GM20000 (cell line): ENCODE measurements at regions not wholly inside any gene's neighbourhood (a gene's known extent, or its start where the extent isn't known, plus 50 kb on each side); places are given as distances from the start of the nearest gene placed in this dataset.

Experiments
- DNase-seq: peaks from one replicate; pipeline ENCODE4 v3.0.0; 2012; ENCODE audit warnings: low spot score
- CTCF ChIP-seq: IDR thresholded peaks from 2 replicates; pipeline ENCODE4 v1.5.1; 2012; ENCODE audit warnings: mild to moderate bottlenecking, control low read depth; ENCODE audit errors: extremely low read depth, missing control alignments

- no peak for DNase-seq
- no peak for TF ChIP-seq CTCF
Observed at GRCh38 chr10:43806831-43807640, 158.4 kb upstream of the ZNF32 start.

DNA sequence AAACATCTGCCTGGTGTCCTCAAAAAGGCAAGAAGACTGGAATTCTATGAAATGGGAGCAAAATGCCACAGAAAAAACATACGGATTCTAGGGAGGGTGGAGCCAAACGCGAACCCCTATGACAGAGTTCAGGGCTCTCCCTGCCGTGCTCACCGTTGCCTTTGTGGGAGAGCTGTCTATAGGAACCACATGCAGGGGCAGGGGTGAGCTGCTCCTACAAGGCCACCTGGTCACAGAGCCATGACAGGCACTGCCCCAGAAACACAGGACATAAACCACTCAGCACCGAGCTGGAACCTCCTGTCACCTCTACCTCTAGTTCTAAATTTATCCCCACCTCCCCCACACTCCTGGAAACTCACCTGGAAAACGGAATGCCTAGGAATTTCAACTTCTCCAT, 155.1 kb upstream of the ZNF32 start:
- no peak for TF ChIP-seq CTCF
- DNase-seq, result no peak

- no peak for TF ChIP-seq CTCF
- DNase-seq, result no peak
Observed at GRCh38 chr10:43802988-43803696, 154.5 kb upstream of the ZNF32 start.

- no peak for DNase-seq
- no peak for TF ChIP-seq CTCF
Observed at GRCh38 chr10:43801626-43802025, 152.9 kb upstream of the ZNF32 start.

DNA sequence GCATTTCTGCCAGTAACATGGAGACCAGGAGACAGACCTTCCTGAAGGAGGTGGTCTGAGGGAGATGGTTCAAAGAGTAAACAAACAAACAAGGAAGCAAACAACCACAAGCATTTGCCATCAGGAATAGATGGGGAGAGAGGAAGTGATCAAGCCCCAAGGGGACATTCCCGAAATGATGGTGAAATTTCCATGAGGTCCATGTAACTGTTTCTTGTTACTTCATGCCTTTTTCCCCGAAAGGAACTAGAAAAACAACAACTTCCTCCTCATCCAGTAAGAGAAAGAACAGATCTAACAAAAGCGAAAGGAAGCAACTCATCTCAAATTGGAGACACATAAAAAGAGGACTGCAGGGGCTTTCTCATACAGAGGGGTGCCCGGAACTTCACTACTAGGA, 152.5 kb upstream of the ZNF32 start:
- TF ChIP-seq CTCF, result no peak
- DNase-seq, result no peak

DNA sequence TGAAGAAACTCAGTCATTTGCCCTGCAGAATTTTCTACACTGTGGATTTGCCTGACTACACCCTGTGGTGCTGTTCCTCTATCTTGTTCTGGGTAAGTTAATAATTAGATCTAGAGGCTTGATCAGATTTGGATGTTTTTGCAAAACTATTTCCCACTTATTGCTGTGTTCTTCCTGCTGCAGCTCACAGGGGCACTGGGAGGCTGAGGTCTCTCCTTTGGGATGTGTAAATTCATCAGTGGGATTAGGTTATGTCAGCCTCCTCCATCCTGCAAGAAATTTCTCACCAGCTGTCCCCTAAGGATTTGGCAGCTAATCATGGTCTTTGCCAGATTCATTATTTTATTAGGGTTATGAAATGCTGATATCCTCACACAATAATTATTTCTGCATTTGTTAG, 148.1 kb upstream of the ZNF32 start:
- TF ChIP-seq CTCF, result no peak
- no peak for DNase-seq

DNA sequence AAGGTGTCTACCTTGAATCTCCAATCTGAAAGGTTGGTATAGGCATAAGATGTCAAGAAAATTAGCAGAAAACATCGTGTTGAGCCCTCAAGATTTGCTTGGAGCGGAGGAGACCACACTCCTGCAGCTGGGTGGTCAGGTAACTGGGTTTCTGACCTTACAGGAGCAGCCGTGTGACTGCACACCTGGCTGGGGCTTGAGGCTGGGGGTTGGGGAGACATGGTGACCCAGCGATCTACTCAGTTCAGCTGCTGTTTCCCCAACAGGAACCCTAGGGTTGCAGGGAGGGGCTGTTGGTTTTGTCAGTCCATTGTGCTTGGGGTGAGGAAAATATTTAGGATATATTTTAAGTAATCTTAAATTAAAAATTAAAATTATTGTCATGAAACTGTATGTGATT, 147.0 kb upstream of the ZNF32 start:
- no peak for DNase-seq
- no peak for TF ChIP-seq CTCF
